ENCODE measurements at regions not wholly inside any gene's neighbourhood (a gene's known extent, or its start where the extent isn't known, plus 50 kb on each side); places are given as distances from the start of the nearest gene placed in this dataset.

- Histone ChIP-seq H3K27me3 (no peaks in the 10 kb centered on the region), H3K27ac (no peak overlapping the region), H3K4me1 (no peaks in the 10 kb centered on the region), H3K36me3 (no peaks in the 10 kb centered on the region), H3K9me3 (no peaks in the 10 kb centered on the region), H3K4me3 (no peak overlapping the region)
- no peak for DNase-seq (ENCODE audit: extremely low spot score in 2 of 2)
- TF ChIP-seq POLR2AphosphoS5 (IDR thresholded peaks at IDR 0.05; ENCODE audit: insufficient read depth in 1 of 2, low read depth in 1 of 2) = no peak
- TF ChIP-seq POLR2A (IDR thresholded peaks at IDR 0.05) = no peak
- TF ChIP-seq, protein P1, sequence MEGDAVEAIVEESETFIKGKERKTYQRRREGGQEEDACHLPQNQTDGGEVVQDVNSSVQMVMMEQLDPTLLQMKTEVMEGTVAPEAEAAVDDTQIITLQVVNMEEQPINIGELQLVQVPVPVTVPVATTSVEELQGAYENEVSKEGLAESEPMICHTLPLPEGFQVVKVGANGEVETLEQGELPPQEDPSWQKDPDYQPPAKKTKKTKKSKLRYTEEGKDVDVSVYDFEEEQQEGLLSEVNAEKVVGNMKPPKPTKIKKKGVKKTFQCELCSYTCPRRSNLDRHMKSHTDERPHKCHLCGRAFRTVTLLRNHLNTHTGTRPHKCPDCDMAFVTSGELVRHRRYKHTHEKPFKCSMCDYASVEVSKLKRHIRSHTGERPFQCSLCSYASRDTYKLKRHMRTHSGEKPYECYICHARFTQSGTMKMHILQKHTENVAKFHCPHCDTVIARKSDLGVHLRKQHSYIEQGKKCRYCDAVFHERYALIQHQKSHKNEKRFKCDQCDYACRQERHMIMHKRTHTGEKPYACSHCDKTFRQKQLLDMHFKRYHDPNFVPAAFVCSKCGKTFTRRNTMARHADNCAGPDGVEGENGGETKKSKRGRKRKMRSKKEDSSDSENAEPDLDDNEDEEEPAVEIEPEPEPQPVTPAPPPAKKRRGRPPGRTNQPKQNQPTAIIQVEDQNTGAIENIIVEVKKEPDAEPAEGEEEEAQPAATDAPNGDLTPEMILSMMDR (IDR thresholded peaks at IDR 0.05) = no peak
- intact Hi-C loops (cut with DNase I) = no loop called here
Measured at GRCh38 chr13:95480131-95480545, 72.4 kb upstream of the CLDN10 start.

DNA sequence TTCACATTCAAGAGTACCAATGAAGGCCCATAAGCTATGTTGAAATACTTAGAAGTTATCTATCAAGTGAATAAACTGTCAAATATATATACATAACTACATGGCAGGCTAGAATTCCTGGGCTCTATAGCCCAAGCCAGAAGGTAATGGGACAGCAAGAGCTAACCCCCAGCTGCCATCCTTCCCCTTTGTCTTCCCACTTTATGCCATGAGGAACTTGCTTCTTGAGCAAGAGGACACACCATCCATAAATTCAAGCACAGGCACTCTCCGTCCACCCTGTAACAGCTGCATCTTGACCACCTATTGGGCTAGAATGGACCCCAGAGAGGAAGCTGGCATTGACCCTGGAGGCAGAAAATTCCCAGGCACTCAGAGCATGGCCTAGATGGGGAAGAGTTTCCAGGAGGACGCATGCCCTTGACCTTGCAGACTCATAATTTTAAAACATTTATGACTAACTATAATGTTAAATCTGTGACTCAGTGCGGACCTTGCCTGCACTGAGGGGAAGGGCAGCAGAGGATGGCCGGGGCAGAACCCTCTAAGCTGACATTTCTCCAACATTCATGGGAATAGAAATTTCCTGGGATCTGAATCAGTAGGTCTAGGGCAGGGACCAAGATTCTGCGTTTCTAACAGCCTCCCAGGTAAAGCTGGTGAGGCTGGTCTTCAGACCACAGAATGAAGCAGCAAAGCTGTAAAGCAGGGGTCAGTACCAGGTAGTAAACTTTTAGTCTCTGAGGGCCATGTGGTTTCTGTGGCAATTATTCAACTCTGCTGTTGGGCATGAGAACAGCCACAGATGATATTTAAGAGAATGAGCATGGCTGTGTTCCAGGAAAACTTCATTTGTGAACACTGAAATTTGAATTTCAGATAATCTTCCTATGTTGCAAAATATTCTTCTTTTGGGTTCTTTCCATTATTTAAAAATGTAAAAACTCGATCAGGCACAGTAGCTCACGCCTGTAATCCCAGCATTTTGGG lies 71.4 kb upstream of the CLDN10 start:
- Histone ChIP-seq H3K27ac (no peak overlapping the region), H3K27me3 (no peaks in the 10 kb centered on the region), H3K9me3 (no peaks in the 10 kb centered on the region), H3K4me1 (no peaks in the 10 kb centered on the region), H3K36me3 (no peaks in the 10 kb centered on the region), H3K4me3 (no peak overlapping the region)
- TF ChIP-seq, protein P1 (IDR thresholded peaks at IDR 0.05) = no peak
- TF ChIP-seq POLR2A (IDR thresholded peaks at IDR 0.05) = no peak
- no peak for TF ChIP-seq POLR2AphosphoS5 (IDR thresholded peaks at IDR 0.05; ENCODE audit: insufficient read depth in 1 of 2, low read depth in 1 of 2)
- intact Hi-C loops (cut with DNase I) = no loop called here
- no peak for DNase-seq (ENCODE audit: extremely low spot score in 2 of 2)

- no peaks in the 10 kb centered on the region for H3K27me3 ChIP-seq
- no peak for DNase-seq (ENCODE audit: extremely low spot score in 2 of 2)
- intact Hi-C loops (cut with DNase I) = no loop called here
- TF ChIP-seq, protein P1 (IDR thresholded peaks at IDR 0.05) = no peak
- TF ChIP-seq POLR2A (IDR thresholded peaks at IDR 0.05) = no peak
- no peak for TF ChIP-seq POLR2AphosphoS5 (IDR thresholded peaks at IDR 0.05; ENCODE audit: insufficient read depth in 1 of 2, low read depth in 1 of 2)
- H3K4me1 ChIP-seq = no peaks in the 10 kb centered on the region
- H3K27ac ChIP-seq = no peak overlapping the region
- H3K36me3 ChIP-seq = no peaks in the 10 kb centered on the region
- H3K4me3 ChIP-seq = no peak overlapping the region
- H3K9me3 ChIP-seq = no peaks in the 10 kb centered on the region
Measured at GRCh38 chr13:95484052-95484451, 68.5 kb upstream of the CLDN10 start.

- no peaks in the 10 kb centered on the region for H3K4me1 ChIP-seq
- TF ChIP-seq POLR2A (IDR thresholded peaks at IDR 0.05) = no peak
- no peak for TF ChIP-seq POLR2AphosphoS5 (IDR thresholded peaks at IDR 0.05; ENCODE audit: insufficient read depth in 1 of 2, low read depth in 1 of 2)
- TF ChIP-seq, protein P1 (IDR thresholded peaks at IDR 0.05) = no peak
- H3K27ac ChIP-seq = no peak overlapping the region
- no peaks in the 10 kb centered on the region for H3K36me3 ChIP-seq
- no peak overlapping the region for H3K4me3 ChIP-seq
- intact Hi-C loops (cut with DNase I) = no loop called here
- no peaks in the 10 kb centered on the region for H3K27me3 ChIP-seq
- no peaks in the 10 kb centered on the region for H3K9me3 ChIP-seq
- no peak for DNase-seq (ENCODE audit: extremely low spot score in 2 of 2)
Measured at GRCh38 chr13:95485045-95485517, 67.4 kb upstream of the CLDN10 start.
